Heart left ventricle (tissue), 13 donors: ENCODE measurements at regions not wholly inside any gene's neighbourhood (a gene's known extent, or its start where the extent isn't known, plus 50 kb on each side); places are given as distances from the start of the nearest gene placed in this dataset.
"Not testable (repeated sequence)": the region's sequence is repeated elsewhere in the genome, so short reads cannot be mapped to it uniquely, and the experiment has no call there.

Experiments used
- CTCF ChIP-seq, 12 donors: fragments of 200-600 bp; sonication (generic) in 4 of 12; IDR thresholded peaks; one replicate each; pipeline versions ENCODE4 v1.5.0 to v1.8.0; 2018 to 2022; ENCODE audit warnings: antibody characterized with exemption in 12 of 12, mild to moderate bottlenecking in 5 of 12
- POLR2A ChIP-seq, 2 donors: fragments of 450-650 bp; IDR thresholded peaks; one replicate each; pipeline ENCODE4 v1.6.1; 2017; ENCODE audit warnings: antibody characterized with exemption in 2 of 2, mild to moderate bottlenecking in 2 of 2, moderate library complexity in 2 of 2
- donor health status: ischemic (EF 13 %, LVEDD 7.1; RV severe dilation, severe dysfunction).
- donor health status: DM: no; HTN: yes; CAD: no.
- donor health status: DM: no; HTN: no; CAD: no.
- donor health status: ischemic (EF 25% LVEDD 6.9; RV normal size, moderate dysfunction).
- donor health status: ischemic (EF 25% LVEDD 5.7; RV mildly dilated, moderate dysfunction).
- donor health status: ischemic (EF 35%, LVEDD 5.7; RV mildly dilated, moderate dysfunction).
- donor health status: nonischemic (EF 11% LVEDD 7.7; RV severe dilation, severe dysfunction).
- donor health status: DM: yes; HTN: yes; CAD: no.
- donor health status: PGD.
- donor health status: ischemic (EF 29% LVEDD 5.4; RV normal size, mild dysfunction).
- donor health status: nonischemic (EF 23%, LVEDD 6.1; RV moderate dilation, normal function).

GRCh38 chr7:52573141-52573540, 462.3 kb upstream of the POM121L12 start:
- TF ChIP-seq POLR2A, CTCF (IDR thresholded peaks at IDR 0.05): not testable (repeated sequence)
